ENCODE measurements at regions not wholly inside any gene's neighbourhood (a gene's known extent, or its start where the extent isn't known, plus 50 kb on each side); places are given as distances from the start of the nearest gene placed in this dataset.
A peak's percentile ranks its signal among the peaks of the same experiment; 100 is the strongest.

- Mint-ChIP-seq H3K27ac (ENCODE audit: unreplicated experiment) (no peak overlapping the region), H3K27me3 (ENCODE audit: low read depth, unreplicated experiment) (no peaks in the 10 kb centered on the region), H3K9me3 (ENCODE audit: unreplicated experiment) (peaks cover 5% of the 10 kb centered on the region), H3K4me3 (ENCODE audit: unreplicated experiment) (no peak overlapping the region), H3K4me1 (ENCODE audit: low read depth, unreplicated experiment) (no peaks in the 10 kb centered on the region), H3K36me3 (ENCODE audit: low read depth, unreplicated experiment) (no peaks in the 10 kb centered on the region)
- Histone ChIP-seq H3K9me3 (ENCODE audit: insufficient read depth, low read depth, low read length) (no peaks in the 10 kb centered on the region), H3K9ac (ENCODE audit: low read length) (no peak overlapping the region), H3K27ac (ENCODE audit: low read depth, low read length) (no peak overlapping the region), H3K79me2 (ENCODE audit: insufficient read depth, low read length) (no peaks in the 10 kb centered on the region), H3K4me2 (ENCODE audit: low read length) (no peak overlapping the region), H3K4me3 (ENCODE audit: insufficient read depth, low read depth, low read length) (no peak overlapping the region), H4K20me1 (ENCODE audit: insufficient read depth, low read length) (no peaks in the 10 kb centered on the region), H3K27me3 (ENCODE audit: insufficient read depth, low read length) (no peaks in the 10 kb centered on the region), H3K36me3 (ENCODE audit: insufficient read depth, low read length) (no peaks in the 10 kb centered on the region), H3K4me1 (ENCODE audit: insufficient read depth, low read length) (no peaks in the 10 kb centered on the region), H2AFZ (ENCODE audit: low read depth, low read length) (no peak overlapping the region)
- FAIRE-seq = no peak
- DNase-seq (ENCODE audit: low read depth) = no peak
- no peak for TF ChIP-seq CTCF (IDR thresholded peaks at IDR 0.05; ENCODE audit: insufficient read depth, low read depth, low read length)
- no peak for TF ChIP-seq EZH2 (IDR thresholded peaks at IDR 0.05; ENCODE audit: insufficient read depth, low read length)
Observed at GRCh38 chr11:16685914-16686313, 52.5 kb upstream of the C11orf58 start.

- Mint-ChIP-seq H3K27me3 (ENCODE audit: low read depth, unreplicated experiment) (no peaks in the 10 kb centered on the region), H3K36me3 (ENCODE audit: low read depth, unreplicated experiment) (no peaks in the 10 kb centered on the region), H3K4me3 (ENCODE audit: unreplicated experiment) (no peak overlapping the region), H3K27ac (ENCODE audit: unreplicated experiment) (no peak overlapping the region), H3K9me3 (ENCODE audit: unreplicated experiment) (peaks cover 11% of the 10 kb centered on the region), H3K4me1 (ENCODE audit: low read depth, unreplicated experiment) (no peaks in the 10 kb centered on the region)
- H3K9ac ChIP-seq (ENCODE audit: low read length) = no peak overlapping the region
- no peaks in the 10 kb centered on the region for H4K20me1 ChIP-seq (ENCODE audit: insufficient read depth, low read length)
- H3K27ac ChIP-seq (ENCODE audit: low read depth, low read length) = no peak overlapping the region
- no peak for DNase-seq (ENCODE audit: low read depth)
- FAIRE-seq = no peak
- no peaks in the 10 kb centered on the region for H3K4me1 ChIP-seq (ENCODE audit: insufficient read depth, low read length)
- H3K27me3 ChIP-seq (ENCODE audit: insufficient read depth, low read length) = no peaks in the 10 kb centered on the region
- no peak overlapping the region for H3K4me3 ChIP-seq (ENCODE audit: insufficient read depth, low read depth, low read length)
- TF ChIP-seq CTCF (IDR thresholded peaks at IDR 0.05; ENCODE audit: insufficient read depth, low read depth, low read length) (no peak), EZH2 (IDR thresholded peaks at IDR 0.05; ENCODE audit: insufficient read depth, low read length) (no peak)
- H2AFZ ChIP-seq (ENCODE audit: low read depth, low read length) = no peak overlapping the region
- H3K9me3 ChIP-seq (ENCODE audit: insufficient read depth, low read depth, low read length) = no peaks in the 10 kb centered on the region
- H3K36me3 ChIP-seq (ENCODE audit: insufficient read depth, low read length) = no peaks in the 10 kb centered on the region
- H3K4me2 ChIP-seq (ENCODE audit: low read length) = no peak overlapping the region
- no peaks in the 10 kb centered on the region for H3K79me2 ChIP-seq (ENCODE audit: insufficient read depth, low read length)
Observed at GRCh38 chr11:16678466-16679116, 59.9 kb upstream of the C11orf58 start.

- H3K27ac Mint-ChIP-seq (ENCODE audit: unreplicated experiment) = peak overlapping the region; percentile 86
- FAIRE-seq = no peak
- TF ChIP-seq CTCF (IDR thresholded peaks at IDR 0.05; ENCODE audit: insufficient read depth, low read depth, low read length) (no peak), EZH2 (IDR thresholded peaks at IDR 0.05; ENCODE audit: insufficient read depth, low read length) (no peak)
Observed at GRCh38 chr11:16669799-16670415, 68.5 kb upstream of the C11orf58 start.

More at GRCh38 chr11:16669799-16670415, 68.5 kb upstream of the C11orf58 start:
- Histone ChIP-seq H2AFZ (ENCODE audit: low read depth, low read length) (no peak overlapping the region), H3K79me2 (ENCODE audit: insufficient read depth, low read length) (no peaks in the 10 kb centered on the region), H3K27ac (ENCODE audit: low read depth, low read length) (no peak overlapping the region), H3K27me3 (ENCODE audit: insufficient read depth, low read length) (no peaks in the 10 kb centered on the region), H3K4me2 (ENCODE audit: low read length) (peak overlapping the region; percentile 35), H3K9ac (ENCODE audit: low read length) (no peak overlapping the region), H4K20me1 (ENCODE audit: insufficient read depth, low read length) (no peaks in the 10 kb centered on the region), H3K4me1 (ENCODE audit: insufficient read depth, low read length) (peaks cover 5% of the 10 kb centered on the region), H3K9me3 (ENCODE audit: insufficient read depth, low read depth, low read length) (no peaks in the 10 kb centered on the region), H3K4me3 (ENCODE audit: insufficient read depth, low read depth, low read length) (no peak overlapping the region), H3K36me3 (ENCODE audit: insufficient read depth, low read length) (no peaks in the 10 kb centered on the region)
- Mint-ChIP-seq H3K9me3 (ENCODE audit: unreplicated experiment) (peaks cover 10% of the 10 kb centered on the region), H3K27me3 (ENCODE audit: low read depth, unreplicated experiment) (no peaks in the 10 kb centered on the region), H3K4me3 (ENCODE audit: unreplicated experiment) (peak overlapping the region; percentile 67), H3K36me3 (ENCODE audit: low read depth, unreplicated experiment) (no peaks in the 10 kb centered on the region), H3K4me1 (ENCODE audit: low read depth, unreplicated experiment) (peaks cover 14% of the 10 kb centered on the region)
- peak; percentile 79 for DNase-seq (ENCODE audit: low read depth)

Measured in astrocyte (in vitro differentiated cells and primary cell).